ENCODE measurements at regions not wholly inside any gene's neighbourhood (a gene's known extent, or its start where the extent isn't known, plus 50 kb on each side); places are given as distances from the start of the nearest gene placed in this dataset.

- no peak for FAIRE-seq
Measured at GRCh38 chr6:112806163-112806865, 459.2 kb downstream of the RFPL4B start.

DNA sequence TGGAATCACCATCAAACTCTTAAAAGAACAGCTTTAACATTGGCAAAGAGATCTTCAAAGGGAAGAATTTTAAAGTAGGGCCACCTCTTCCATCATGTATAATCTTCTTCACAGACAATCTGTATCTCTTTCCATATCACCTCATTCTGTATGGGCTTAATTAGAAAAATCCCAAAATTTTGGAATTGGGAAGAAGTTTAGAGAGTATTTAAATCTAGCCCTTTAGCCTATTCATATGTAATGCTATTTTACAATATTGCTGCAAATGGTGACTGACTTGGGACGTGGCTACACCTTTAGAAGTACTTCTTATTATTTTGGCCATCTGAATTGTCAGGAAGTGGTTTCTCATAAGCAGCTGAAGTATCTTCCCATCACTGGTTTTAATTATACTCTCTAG, 474.3 kb downstream of the RFPL4B start:
- FAIRE-seq = no peak

- no peak for FAIRE-seq
Measured at GRCh38 chr6:112822769-112823168, 475.6 kb downstream of the RFPL4B start.

DNA sequence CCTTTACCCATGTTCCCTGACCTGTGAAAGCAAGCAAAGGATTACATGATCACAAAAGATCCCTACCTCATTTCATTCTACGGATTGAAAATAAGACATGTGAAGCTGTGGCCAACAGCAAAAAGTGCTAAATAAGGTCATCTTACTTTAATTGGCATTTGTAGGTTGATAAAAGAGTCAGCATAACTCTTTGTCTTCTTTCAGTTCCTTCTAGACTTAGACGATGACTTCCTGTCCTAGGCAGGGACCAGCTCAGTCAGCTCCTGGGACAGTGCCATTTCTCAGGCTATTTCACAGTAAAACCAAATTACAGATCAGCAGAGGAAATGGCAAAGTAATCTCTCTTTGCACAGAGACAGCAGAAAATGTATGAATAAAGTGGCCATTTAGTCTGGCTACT, 480.7 kb downstream of the RFPL4B start:
- FAIRE-seq = no peak

- FAIRE-seq = no peak
Measured at GRCh38 chr6:112831022-112831421, 483.9 kb downstream of the RFPL4B start.

DNA sequence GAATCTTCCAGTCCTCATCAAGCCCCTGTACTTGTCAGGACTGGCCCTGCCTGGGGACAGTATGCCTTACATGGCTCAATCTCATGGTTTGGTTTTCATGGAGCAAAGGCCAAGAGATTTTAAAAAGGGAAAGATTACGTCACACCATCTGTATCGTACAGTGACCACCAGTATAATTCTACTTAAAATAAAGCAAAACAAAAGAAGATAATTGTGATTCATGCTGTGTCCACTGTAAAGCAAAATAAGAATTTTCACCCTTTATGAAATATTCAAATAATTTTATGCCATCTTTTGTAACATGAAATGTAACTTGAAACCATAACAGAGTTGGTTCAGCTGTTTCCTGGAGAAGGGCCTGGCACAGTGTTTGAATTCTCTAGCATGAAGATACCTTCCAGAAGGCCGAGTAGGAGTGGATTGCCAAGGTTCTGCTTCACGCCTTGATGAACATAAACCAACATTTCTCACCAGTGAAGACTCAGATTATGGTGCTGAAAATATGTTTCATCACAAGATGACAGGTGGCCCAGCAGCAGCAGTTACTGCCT, 486.5 kb downstream of the RFPL4B start:
- no peak for FAIRE-seq

GRCh38 chr6:112835078-112835477, 487.9 kb downstream of the RFPL4B start:
- no peak for FAIRE-seq

DNA sequence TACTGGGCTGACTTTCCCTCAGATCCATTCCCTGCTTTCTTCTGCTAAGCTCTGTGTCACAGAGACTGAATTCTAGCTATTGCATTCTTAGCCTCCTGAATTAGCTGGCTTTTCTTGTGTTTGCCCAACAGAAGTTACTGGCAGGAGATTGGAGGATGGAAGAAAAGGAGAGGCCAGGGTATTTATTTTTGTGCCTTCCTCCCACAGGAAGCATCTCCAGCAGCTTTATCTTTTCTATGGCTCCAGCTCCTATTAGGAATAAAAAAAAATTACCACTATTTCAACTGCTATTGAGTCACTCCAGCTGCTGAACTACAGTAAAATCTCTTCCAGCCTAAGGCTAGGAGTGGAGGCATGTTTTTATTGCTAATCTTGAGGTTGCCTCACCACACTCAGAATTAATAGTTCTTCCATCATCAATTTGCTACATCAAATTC, 492.4 kb downstream of the RFPL4B start:
- FAIRE-seq = no peak

GRCh38 chr6:112841553-112842329, 494.6 kb downstream of the RFPL4B start:
- no peak for FAIRE-seq

DNA sequence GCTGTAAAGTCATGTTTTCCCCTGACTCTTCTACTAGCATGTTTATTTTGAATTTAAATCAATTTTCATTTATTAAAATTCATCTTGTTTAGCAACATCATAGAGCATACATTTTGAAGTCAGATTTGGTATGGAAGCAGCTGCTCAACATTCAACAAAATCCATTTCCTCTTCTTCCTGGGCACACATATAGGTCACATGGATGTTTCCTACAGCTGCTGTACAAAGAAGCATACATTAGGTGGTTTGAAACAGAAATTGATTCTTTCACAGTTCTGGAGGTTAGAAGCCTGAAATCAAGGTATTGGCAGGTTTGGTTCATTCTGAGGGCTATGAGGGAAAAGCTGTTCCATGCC, 495.2 kb downstream of the RFPL4B start:
- FAIRE-seq = no peak

DNA sequence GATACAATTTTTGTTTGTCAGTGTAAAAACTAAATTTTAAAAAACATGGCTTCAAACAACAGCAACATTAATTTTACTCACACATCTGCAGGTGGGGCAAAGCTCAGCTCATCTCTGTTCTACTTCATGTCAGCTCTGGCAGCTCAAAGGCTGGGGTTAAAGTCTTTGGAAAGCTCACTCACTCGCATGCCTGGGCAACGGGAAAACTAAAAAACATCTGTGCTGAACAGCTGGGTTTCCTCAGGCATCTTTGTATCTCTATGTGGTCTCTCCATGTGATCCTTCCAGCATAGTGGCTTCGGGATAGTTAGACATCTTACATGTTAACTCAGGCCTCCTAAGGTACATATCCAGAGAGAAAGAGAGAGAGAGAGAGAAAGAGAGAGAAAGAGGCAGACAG, 499.6 kb downstream of the RFPL4B start:
- FAIRE-seq = no peak

DNA sequence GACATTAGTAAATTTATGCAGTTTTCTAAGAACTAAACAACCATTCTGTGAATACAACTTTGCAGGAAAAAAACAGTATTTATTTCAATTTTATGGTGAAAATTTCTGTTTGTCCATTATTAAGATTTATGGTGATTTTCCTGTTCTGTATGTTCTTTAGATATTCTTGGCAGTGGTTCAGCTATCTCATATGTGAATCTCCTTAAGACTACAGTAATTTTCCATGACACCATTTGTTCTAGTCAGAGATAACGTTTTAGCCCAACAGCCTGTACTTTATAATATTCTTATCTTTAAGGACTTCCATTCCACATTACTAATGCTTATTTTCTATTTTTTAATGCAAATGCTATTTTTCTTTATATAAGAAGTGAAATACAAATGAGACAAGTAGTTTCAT, 504.0 kb downstream of the RFPL4B start:
- FAIRE-seq = no peak

GRCh38 chr6:112853162-112853561, 506.0 kb downstream of the RFPL4B start:
- no peak for FAIRE-seq

- FAIRE-seq = no peak
Measured at GRCh38 chr6:112863753-112864152, 516.6 kb downstream of the RFPL4B start.

GRCh38 chr6:112865131-112865530, 518.0 kb downstream of the RFPL4B start:
- no peak for FAIRE-seq

GRCh38 chr6:112874881-112875280, 527.8 kb downstream of the RFPL4B start:
- FAIRE-seq = no peak

GRCh38 chr6:112877134-112878100, 530.3 kb downstream of the RFPL4B start:
- FAIRE-seq = no peak

DNA sequence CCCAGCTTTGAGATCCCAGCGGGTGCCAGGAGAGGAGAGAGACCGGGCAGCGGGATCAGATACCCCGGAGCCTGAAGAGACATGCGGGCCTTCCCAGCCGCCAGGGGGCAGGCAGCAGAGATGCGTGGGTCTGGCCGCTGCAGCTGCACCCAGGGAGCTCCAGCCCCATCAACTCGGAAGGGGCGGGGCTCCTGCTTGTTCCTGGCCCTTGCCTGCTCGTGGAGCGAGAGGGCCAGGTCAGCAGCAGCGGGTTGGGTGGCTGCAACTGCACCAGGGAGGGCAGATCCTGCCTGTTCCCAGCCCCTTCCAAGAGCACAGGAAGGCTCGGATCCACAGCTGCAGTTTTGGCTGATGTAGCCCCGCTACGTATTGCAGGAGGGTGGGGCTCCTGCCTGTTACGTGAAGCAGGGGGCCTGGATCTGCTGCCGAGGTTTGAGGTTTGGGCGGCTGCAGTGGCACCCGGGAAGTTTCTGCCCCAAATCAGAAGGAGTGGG, 532.8 kb downstream of the RFPL4B start:
- no peak for FAIRE-seq

- FAIRE-seq = no peak
Measured at GRCh38 chr6:112881027-112881426, 533.9 kb downstream of the RFPL4B start.

DNA sequence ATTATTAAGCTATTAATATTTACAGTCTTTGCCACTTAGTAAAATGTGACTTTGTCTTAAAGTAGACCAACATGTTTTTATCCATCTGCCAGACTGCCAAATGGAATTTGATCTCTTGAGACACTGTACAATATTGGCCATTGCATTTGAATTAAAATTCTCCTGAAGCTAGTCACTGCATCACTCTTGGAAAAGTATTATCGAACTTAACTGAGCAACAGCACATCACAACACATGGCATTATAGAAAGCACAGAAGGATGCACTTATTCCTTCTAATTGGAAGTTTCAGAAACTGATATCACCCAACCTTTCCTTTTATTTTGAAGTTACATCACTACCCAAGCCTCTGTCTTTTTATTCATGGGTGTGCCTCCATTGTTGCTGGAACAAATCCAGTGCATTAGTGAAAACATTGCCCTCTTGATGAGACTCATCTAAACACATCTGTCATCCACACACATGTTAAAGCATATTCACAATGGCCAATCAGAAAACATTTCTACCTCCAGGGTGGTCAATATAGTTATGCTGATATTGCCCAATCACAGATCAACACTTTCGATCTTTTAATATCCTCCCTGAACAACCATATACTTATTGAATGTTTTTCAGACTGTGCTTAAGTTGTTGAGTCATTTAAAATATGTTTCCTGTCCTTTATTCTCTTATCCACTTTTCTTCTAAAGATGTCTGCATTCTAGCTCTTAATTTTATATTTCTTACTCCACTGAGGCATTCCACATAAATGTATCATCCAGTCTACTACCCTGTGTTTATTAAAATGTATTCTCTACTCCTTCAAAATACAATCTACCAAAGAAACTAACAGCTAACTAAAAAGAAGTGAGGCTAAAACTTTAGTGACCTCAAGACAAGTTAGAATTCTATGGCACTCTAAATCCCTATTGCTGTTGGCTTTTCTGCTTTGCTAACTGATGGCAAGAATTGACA, 535.0 kb downstream of the RFPL4B start:
- no peak for FAIRE-seq

DNA sequence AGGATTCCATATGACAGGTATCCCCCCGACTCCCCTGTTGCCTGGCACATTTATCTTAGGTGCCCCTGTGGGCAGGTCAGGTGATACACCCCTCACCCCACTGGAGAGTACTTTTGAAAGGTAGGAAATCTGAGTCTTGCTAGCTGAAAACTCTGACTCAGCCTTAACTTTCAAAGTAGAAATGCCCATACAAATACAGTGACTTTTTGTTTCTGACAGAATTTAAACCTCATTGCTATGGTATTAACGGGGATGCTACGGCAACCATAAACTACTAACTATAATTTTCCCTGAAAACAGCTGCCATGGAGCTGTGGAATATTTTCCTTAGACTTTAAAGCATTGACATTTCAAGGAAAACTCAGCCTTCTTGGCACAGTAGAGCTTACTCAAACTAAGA, 536.0 kb downstream of the RFPL4B start:
- no peak for FAIRE-seq

DNA sequence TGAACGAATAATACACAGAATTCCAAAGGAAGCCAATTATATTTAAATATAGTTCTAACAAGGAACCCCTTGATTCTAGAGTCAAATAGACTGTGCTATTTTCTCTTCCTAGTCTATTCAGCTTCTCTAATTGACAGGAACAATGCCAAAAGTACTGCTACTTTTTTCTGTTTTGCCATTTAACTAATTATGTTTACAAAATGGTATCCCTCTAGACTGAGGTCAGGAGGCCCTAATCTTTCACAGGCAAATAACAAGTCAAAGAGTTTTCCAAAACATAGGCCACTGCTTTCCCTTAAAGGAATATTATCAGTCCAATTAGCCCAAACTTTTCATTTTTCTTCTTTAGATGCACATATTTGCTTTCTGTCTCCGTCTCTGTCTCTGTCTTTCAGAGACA, 539.3 kb downstream of the RFPL4B start:
- FAIRE-seq = no peak

Measured in G401.6 (cell line).